ENCODE measurements at regions not wholly inside any gene's neighbourhood (a gene's known extent, or its start where the extent isn't known, plus 50 kb on each side); places are given as distances from the start of the nearest gene placed in this dataset.

DNA sequence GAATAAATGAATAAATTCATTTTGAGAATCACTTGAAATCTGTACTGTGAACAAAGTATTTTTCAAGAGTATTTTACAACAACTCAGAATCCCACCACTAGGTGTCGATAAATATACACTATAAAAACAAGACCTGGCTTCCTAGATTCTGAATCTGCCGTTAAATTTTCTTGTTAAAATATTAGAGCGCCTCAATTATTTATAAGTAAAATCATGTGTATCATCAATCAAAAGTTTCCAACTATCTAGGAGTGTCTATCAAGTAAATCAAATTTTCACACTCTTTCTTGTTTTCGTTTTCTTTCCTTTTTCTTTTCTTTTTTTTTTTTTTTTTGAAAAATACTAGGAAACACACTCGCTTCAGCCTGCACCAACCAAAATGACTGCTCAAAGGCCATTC lies 179.2 kb upstream of the DCN start:
- peak; percentile 20 for DNase-seq (ENCODE audit: low spot score)
- CTCF ChIA-PET = interaction anchor here (0.6 to 1.0 kb wide), 3 partner anchors 94 to 577 kb away, joined by 3 to 4 read pairs (median 3); no protein-coding TSS in a partner anchor
- POLR2A ChIA-PET (ENCODE audit: low non-redundant PET) = no interaction called here
- TF ChIP-seq, protein P1, sequence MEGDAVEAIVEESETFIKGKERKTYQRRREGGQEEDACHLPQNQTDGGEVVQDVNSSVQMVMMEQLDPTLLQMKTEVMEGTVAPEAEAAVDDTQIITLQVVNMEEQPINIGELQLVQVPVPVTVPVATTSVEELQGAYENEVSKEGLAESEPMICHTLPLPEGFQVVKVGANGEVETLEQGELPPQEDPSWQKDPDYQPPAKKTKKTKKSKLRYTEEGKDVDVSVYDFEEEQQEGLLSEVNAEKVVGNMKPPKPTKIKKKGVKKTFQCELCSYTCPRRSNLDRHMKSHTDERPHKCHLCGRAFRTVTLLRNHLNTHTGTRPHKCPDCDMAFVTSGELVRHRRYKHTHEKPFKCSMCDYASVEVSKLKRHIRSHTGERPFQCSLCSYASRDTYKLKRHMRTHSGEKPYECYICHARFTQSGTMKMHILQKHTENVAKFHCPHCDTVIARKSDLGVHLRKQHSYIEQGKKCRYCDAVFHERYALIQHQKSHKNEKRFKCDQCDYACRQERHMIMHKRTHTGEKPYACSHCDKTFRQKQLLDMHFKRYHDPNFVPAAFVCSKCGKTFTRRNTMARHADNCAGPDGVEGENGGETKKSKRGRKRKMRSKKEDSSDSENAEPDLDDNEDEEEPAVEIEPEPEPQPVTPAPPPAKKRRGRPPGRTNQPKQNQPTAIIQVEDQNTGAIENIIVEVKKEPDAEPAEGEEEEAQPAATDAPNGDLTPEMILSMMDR (conservative IDR thresholded peaks at IDR 0.05; ENCODE audit: low read depth) = peak; percentile 79
- H3K27ac ChIP-seq = no peak overlapping the region

DNA sequence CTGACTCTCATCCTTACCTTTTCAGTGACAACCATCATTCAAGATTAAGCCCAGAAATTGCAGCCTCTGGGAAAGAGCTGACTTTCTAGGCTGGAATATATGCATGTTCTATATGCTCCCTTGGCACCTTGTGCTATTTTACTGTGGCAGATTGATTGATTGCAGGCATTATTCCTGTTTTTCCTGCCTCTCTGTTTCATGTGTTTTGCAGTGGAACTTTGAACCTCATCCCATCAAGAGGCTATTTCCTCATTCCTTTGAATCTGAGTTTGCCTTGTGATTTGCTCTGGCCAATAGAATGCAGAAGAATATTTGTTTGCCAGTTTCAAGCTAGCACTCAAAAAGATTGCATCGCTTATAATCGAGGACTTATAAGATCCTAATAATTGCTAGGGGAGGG lies 174.8 kb upstream of the DCN start:
- POLR2A ChIA-PET (ENCODE audit: low non-redundant PET) = no interaction called here

DNA sequence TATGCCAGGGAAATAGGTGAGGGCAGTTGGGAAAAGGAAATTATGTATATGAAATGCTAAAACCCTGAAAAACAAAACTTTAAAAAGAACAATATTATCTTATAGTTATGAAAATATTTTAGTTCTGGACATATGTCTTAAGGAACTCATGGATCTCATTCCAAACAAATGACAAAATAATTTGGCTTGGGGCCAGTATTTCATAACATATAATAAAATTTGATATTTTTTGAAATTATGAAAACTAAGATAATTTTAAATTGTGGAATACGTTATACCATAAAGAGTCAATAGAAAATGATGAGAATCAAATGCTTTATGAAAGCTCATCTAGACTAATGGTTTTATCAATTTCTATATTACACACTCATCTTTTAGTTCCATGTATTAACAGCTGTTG lies 173.8 kb upstream of the DCN start:
- CTCF ChIA-PET = interaction anchor here (0.7 to 1.9 kb wide), 3 partner anchors 379 to 1375 kb away, joined by 3 to 15 read pairs (median 3); no protein-coding TSS in a partner anchor
- no peak for DNase-seq (ENCODE audit: low spot score)
- POLR2A ChIA-PET (ENCODE audit: low non-redundant PET) = no interaction called here
- TF ChIP-seq, protein P1 (conservative IDR thresholded peaks at IDR 0.05; ENCODE audit: low read depth) = no peak
- no peak overlapping the region for H3K27ac ChIP-seq

More for the DNA sequence above, 174.8 kb upstream of the DCN start:
- no peak for DNase-seq (ENCODE audit: low spot score)
- TF ChIP-seq, protein P1 (conservative IDR thresholded peaks at IDR 0.05; ENCODE audit: low read depth) = no peak
- CTCF ChIA-PET = no interaction called here
- H3K27ac ChIP-seq = no peak overlapping the region

DNA sequence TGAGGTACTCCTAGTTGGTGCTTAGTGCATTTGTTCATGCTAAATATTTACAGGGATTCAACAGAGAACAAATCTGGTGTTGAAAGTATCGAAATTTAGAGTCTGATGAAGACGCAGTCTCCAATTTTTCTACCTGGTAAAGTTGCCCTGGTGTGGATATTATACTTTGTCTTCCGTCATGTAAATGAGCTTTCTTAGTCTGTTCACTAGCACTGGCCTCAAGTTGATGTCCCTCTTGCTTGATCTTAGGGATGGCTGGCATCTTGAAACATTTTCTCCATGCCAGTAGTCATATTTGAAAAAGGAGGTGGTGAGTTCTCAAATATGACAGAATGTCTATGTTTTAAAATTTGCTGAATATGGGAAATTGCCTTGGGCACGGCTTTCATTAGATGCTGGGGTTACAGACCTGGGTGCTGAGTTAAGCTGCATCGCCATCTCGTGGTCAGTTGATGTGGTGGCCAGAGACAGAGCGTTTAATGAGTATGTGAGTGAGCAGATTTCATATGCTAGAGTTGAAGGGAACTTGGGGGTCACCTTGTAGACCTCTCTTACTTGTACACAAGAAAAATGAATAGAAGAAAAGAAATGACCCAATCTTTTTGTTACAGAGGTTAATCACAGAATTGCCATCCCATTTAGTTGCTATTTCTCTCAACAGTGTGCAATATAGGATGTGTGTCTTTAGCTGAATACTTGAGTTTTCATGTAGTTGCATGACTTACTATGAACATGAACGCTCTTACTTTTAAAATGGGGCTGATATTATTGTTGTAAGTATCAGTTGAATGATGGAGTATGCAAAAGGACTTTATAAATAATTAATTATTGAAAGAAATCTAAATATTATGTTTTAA lies 172.8 kb upstream of the DCN start:
- TF ChIP-seq, protein P1 (conservative IDR thresholded peaks at IDR 0.05; ENCODE audit: low read depth) = peak; percentile 85
- ChIA-PET POLR2A (ENCODE audit: low non-redundant PET) (no interaction called here), CTCF (interaction anchor here (0.5 to 1.9 kb wide), 13 partner anchors 11 to 1282 kb away, joined by 3 to 15 read pairs (median 4); no protein-coding TSS in a partner anchor)
- H3K27ac ChIP-seq = no peak overlapping the region
- DNase-seq (ENCODE audit: low spot score) = peak; percentile 67

DNA sequence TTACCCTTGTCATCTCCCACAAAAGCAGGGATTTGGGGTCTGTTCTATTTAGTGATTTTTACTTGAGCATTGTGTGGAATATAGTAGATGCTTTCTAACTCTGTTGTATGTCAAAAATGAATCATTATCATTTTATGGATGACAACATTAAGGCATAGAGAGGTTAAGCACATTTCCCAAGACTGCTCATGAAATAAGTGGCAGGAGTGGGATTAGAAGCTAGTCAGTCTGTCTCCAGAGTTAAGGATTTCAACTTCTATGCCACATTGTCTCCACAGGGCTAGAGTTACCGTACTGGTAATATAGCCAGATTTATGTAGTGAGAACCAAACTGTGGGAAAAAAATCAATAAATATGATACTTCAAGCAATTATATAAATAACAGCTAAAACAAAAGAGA lies 170.6 kb upstream of the DCN start:
- ChIA-PET CTCF (interaction anchor here (0.5 to 1.0 kb wide), 2 partner anchors 373 to 793 kb away, joined by 3 to 5 read pairs; partner anchors contain the start of gene BTG1), POLR2A (ENCODE audit: low non-redundant PET) (no interaction called here)
- no peak for DNase-seq (ENCODE audit: low spot score)
- H3K27ac ChIP-seq = no peak overlapping the region
- TF ChIP-seq, protein P1 (conservative IDR thresholded peaks at IDR 0.05; ENCODE audit: low read depth) = no peak

DNA sequence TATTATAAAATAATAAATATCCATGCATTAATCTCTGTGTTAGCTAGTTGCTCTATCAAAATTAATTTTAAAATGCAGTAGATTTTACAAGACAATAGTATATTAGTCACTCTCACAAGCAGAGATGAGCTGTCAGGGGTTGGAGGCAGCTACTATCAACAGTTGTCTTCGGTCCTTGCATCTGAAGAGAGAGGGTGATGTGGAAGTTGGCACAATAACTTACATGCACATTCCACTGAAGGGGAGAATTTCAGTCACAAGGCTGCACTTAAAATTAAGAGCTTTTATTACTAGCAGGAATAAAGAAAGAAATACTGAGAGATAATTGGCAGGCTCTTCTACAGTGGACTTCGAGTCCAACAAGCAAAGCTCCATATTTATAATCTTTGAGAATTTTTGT lies 166.9 kb upstream of the DCN start:
- no peak for DNase-seq (ENCODE audit: low spot score)
- no peak overlapping the region for H3K27ac ChIP-seq
- CTCF ChIA-PET = no interaction called here
- TF ChIP-seq, protein P1 (conservative IDR thresholded peaks at IDR 0.05; ENCODE audit: low read depth) = no peak
- POLR2A ChIA-PET (ENCODE audit: low non-redundant PET) = no interaction called here

Data from RWPE1 (cell line).